GM12878 (cell line): ENCODE measurements at regions not wholly inside any gene's neighbourhood (a gene's known extent, or its start where the extent isn't known, plus 50 kb on each side); places are given as distances from the start of the nearest gene placed in this dataset.

Source experiments
- ATAC-seq: fragments of 200-7000 bp; cut with Tn5 transposase; 3 replicates; pipeline ENCODE4 v1.9.1; 2020; ENCODE audit warnings: mild to moderate bottlenecking, moderate library complexity
- BruUV-seq: library from RNA; stranded (reverse); fragments of 400-500 nt; replicated peaks from 2 replicates; lab custom pipeline; 2021; lab: Mats Ljungman, UMichigan
- CTCF ChIA-PET: fragments of 300-600 bp; sonication (Branson Sonifier 250); formaldehyde crosslinking; extraction: SDS; loops from one replicate; lab custom pipeline; 2021; ENCODE audit warnings: inconsistent platforms; lab: Yijun Ruan, JAX
- POLR2A ChIA-PET: fragments of 350-600 bp; formaldehyde crosslinking; extraction: SDS; loops from one replicate; lab custom pipeline; 2021; ENCODE audit warnings: inconsistent platforms; lab: Charles Lee
- RAD21 ChIA-PET: fragments of 300-600 bp; sonication (Branson Sonifier 250); formaldehyde crosslinking; loops from one replicate; lab custom pipeline; 2023; ENCODE audit warnings: antibody characterized with exemption; ENCODE audit not compliant: unreplicated experiment; lab: Charles Lee
- SMC1A ChIA-PET: fragments of 300-600 bp; sonication (Branson Sonifier 250); formaldehyde crosslinking; loops from one replicate; lab custom pipeline; 2023; ENCODE audit not compliant: unreplicated experiment, uncharacterized antibody; lab: Charles Lee
- DNase-seq: peaks from one replicate; pipeline ENCODE4 v3.0.0-alpha.2; 2011; ENCODE audit warnings: low read depth, low spot score
- FAIRE-seq: peaks from 3 replicates; lab custom pipeline; 2011; peaks lifted over from hg19 to GRCh38; lab: Jason Lieb, UNC
- H2AFZ ChIP-seq: 2 replicates; pipeline ENCODE4 v1.6.0; 2011; ENCODE audit warnings: low read depth, low read length, control low read depth; ENCODE audit not compliant: control insufficient read depth
- H3K27ac ChIP-seq: 2 replicates; pipeline ENCODE4 v1.5.1; 2011; ENCODE audit warnings: control low read depth; ENCODE audit not compliant: control insufficient read depth, insufficient read depth
- H3K27me3 ChIP-seq, 2 experiments: replicated peaks in 1 of 2; 2 replicates each; pipeline versions ENCODE4 v1.6.0 to v1.6.1; 2011; ENCODE audit warnings: low read length in 1 of 2; ENCODE audit not compliant: control insufficient read depth in 2 of 2, insufficient read depth in 2 of 2
- H3K36me3 ChIP-seq, 2 experiments: 2 replicates each; pipeline ENCODE4 v1.5.1; 2011; ENCODE audit warnings: low read length in 1 of 2; ENCODE audit not compliant: control insufficient read depth in 2 of 2, insufficient read depth in 2 of 2
- H3K4me1 ChIP-seq: 2 replicates; pipeline ENCODE4 v1.6.1; 2011; ENCODE audit warnings: mild to moderate bottlenecking, low read length, moderate library complexity, mixed read lengths; ENCODE audit not compliant: control insufficient read depth, insufficient read depth
- H3K4me2 ChIP-seq: 2 replicates; pipeline ENCODE4 v1.6.0; 2011; ENCODE audit warnings: control low read depth; ENCODE audit not compliant: control insufficient read depth, insufficient read depth
- H3K4me3 ChIP-seq: fragments of 200-600 bp; sonication (generic); 2 replicates; pipeline ENCODE4 v1.5.1; 2016
- H3K79me2 ChIP-seq: 2 replicates; pipeline ENCODE4 v1.6.0; 2011; ENCODE audit warnings: low read length; ENCODE audit not compliant: control insufficient read depth, insufficient read depth
- H3K9ac ChIP-seq: 2 replicates; pipeline ENCODE4 v1.8.0; 2011; ENCODE audit warnings: low read length, control low read depth, mixed read lengths; ENCODE audit not compliant: control insufficient read depth, insufficient read depth
- H3K9me3 ChIP-seq: replicated peaks from 3 replicates; pipeline ENCODE4 v1.5.1; 2011; ENCODE audit warnings: mild to moderate bottlenecking, low read length; ENCODE audit not compliant: control insufficient read depth, insufficient read depth
- H4K20me1 ChIP-seq: 2 replicates; pipeline ENCODE4 v1.6.0; 2011; ENCODE audit not compliant: control insufficient read depth, insufficient read depth
- CBX5 ChIP-seq: sonication (generic); IDR thresholded peaks from 2 replicates; pipeline ENCODE4 v1.6.1; 2016; ENCODE audit warnings: low read depth, moderate library complexity, mild to moderate bottlenecking, inconsistent platforms
- GATAD2B ChIP-seq: fragments of 450-650 bp; conservative IDR thresholded peaks from 2 replicates; pipeline ENCODE4 v1.6.1; 2017; ENCODE audit warnings: low read depth, mild to moderate bottlenecking, moderate library complexity
- NFYB ChIP-seq: IDR thresholded peaks from 2 replicates; pipeline ENCODE4 v1.6.1; 2011; ENCODE audit warnings: low read depth, mild to moderate bottlenecking, low read length, improper control_type of control experiment, moderate library complexity; ENCODE audit not compliant: insufficient read depth
- PAX5 ChIP-seq: IDR thresholded peaks from 2 replicates; pipeline ENCODE4 v1.6.1; 2011; ENCODE audit warnings: low read depth, low read length, borderline replicate concordance
- RAD51 ChIP-seq: fragments of 450-650 bp; IDR thresholded peaks from 2 replicates; pipeline ENCODE4 v1.6.1; 2016; ENCODE audit warnings: moderate library complexity, mild to moderate bottlenecking, inconsistent platforms
- RB1 ChIP-seq: fragments of 450-650 bp; formaldehyde crosslinking; IDR thresholded peaks from 2 replicates; pipeline ENCODE4 v1.6.1; 2017; ENCODE audit warnings: mild to moderate bottlenecking, borderline replicate concordance
- ZNF384 ChIP-seq: IDR thresholded peaks from 2 replicates; pipeline ENCODE4 v1.6.1; 2012; ENCODE audit warnings: low read depth, mild to moderate bottlenecking, low read length, improper control_type of control experiment, borderline replicate concordance
- WGBS: methylation state at CpG from one replicate; pipeline ENCODE4 v1.1.6; 2016; ENCODE audit warnings: low lambda C conversion rate; ENCODE audit not compliant: insufficient replicate concordance, insufficient coverage; ENCODE audit errors: missing lambda C conversion rate; 5-methylcytosine and 5-hydroxymethylcytosine counted together
- in situ Hi-C: fragments of 300-500 bp; cut with MboI; formaldehyde crosslinking; loops from 9 replicates; pipeline ENCODE4 v1.14.3; 2018; ENCODE audit warnings: mixed read lengths
- intact Hi-C: fragments of 100-400 bp; cut with micrococcal nuclease; formaldehyde crosslinking; loops from one replicate; pipeline ENCODE4 v1.14.2; 2022; ENCODE audit not compliant: unreplicated experiment
- TF ChIP-seq, protein P1 (sequence below): fragments of 450-650 bp; IDR thresholded peaks from 2 replicates; pipeline ENCODE4 v1.6.1; 2017; ENCODE audit warnings: mild to moderate bottlenecking, moderate library complexity
- TF ChIP-seq, protein P2 (sequence below): fragments of 450-650 bp; conservative IDR thresholded peaks from 2 replicates; pipeline ENCODE4 v1.6.1; 2017; ENCODE audit warnings: mild to moderate bottlenecking, moderate library complexity

DNA sequence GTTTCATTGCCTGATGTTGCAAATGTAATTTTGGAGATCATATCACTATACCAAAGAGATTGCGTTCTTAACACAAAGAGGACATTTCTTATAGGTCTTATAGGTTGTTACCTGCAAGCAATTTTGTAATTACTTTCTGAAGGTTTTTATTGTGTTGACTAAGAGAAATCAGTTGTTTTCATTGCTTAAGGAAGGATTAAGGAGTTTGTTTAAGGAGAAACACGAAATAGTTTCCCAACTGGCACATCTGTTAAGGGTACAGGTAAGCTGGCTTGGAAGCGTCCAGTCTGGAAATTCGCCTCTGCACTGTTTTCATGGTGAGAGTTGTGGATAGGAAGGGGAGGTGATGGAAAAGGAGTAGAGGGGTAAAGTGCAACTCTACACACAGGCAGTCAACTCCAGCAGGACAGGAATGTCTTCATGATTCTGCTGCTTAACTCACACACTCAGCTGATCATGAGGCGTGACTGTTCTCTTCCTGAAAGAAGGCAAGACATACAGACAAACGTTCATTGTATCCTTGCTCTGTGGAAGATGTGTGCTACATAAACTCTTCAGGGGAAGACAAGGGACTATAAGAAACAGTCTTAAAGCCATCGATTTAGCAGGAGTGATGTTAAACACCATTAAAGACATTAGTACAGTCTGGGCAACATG is 61.4 kb upstream of the ACSL3 start:
- no peak overlapping the region for H3K9ac ChIP-seq
- DNase-seq (no peak), FAIRE-seq (no peak)
- CTCF ChIA-PET = interaction anchor here (0.7 to 3.1 kb wide), 4 partner anchors 14 to 139 kb away, joined by 3 to 28 read pairs (median 20); no protein-coding TSS in a partner anchor
- WGBS = 54% methylated on average over 7 of the region's 7 CpGs
- no peaks in the 10 kb centered on the region for H3K4me1 ChIP-seq
- in situ Hi-C loops = no loop called here
- no peaks in the 10 kb centered on the region for H3K9me3 ChIP-seq
- H3K27ac ChIP-seq = no peak overlapping the region
- H4K20me1 ChIP-seq = no peaks in the 10 kb centered on the region
- RAD21 ChIA-PET = no interaction called here
- no peak overlapping the region for H3K4me2 ChIP-seq
- no peak overlapping the region for H2AFZ ChIP-seq
- H3K36me3 ChIP-seq = no peaks in the 10 kb centered on the region
- POLR2A ChIA-PET = no interaction called here
- TF ChIP-seq PAX5 (0 out of 2 replicates have a peak, but pooled peaks have one; percentile 11), CBX5 (no peak)
- TF ChIP-seq, all 136 proteins: peak for 1
- no TSS peak for BruUV-seq
- Histone ChIP-seq H3K27me3 (no peaks in the 10 kb centered on the region), H3K4me3 (no peak overlapping the region), H3K79me2 (no peaks in the 10 kb centered on the region)
- no peak for ATAC-seq
- SMC1A ChIA-PET = no interaction called here
- intact Hi-C loops = no loop called here

DNA sequence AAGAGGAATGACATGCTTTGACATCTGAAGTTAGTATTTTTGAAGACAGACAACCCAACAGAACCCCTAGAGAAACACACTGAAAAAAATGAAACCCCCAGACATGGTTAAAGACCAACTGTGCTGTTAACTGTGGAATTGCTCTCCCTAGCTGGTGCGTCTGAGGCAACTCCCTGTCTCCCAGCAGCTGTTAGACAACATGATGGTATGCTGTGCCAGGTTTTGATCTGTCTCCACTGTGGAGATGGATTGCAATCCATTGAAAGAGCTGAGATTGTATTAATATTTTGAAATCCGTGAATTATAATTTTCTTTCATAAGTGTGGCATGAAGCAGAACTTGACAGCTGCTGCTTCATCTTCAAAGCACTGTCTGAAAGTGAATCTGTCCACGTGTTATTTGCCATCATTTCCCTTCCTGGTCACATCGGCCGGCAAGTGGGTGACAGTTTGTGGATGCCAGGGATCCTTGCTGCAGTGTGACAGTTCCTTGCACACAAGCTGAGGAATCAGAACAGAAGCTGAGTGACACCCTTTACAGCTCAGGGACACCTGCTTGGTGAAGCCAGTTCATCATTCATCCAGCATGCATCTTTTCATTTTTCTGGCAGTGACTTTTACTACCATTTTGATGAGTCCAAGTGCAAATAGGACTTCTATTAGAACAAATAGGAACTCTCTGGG is 58.2 kb upstream of the ACSL3 start:
- Histone ChIP-seq H3K27me3 (no peaks in the 10 kb centered on the region), H3K36me3 (no peaks in the 10 kb centered on the region), H3K9ac (no peak overlapping the region), H3K4me3 (no peak overlapping the region), H2AFZ (no peak overlapping the region), H3K9me3 (no peaks in the 10 kb centered on the region), H4K20me1 (no peaks in the 10 kb centered on the region), H3K79me2 (no peaks in the 10 kb centered on the region), H3K27ac (no peak overlapping the region), H3K4me1 (no peaks in the 10 kb centered on the region), H3K4me2 (no peak overlapping the region)
- FAIRE-seq = no peak
- WGBS = 58% methylated on average over 5 of the region's 5 CpGs
- no TSS peak for BruUV-seq
- POLR2A ChIA-PET = interaction anchor here (0.6 kb wide), 1 partner anchor 33 kb away, joined by 3 read pairs; no protein-coding TSS in a partner anchor
- ATAC-seq = no peak
- CTCF ChIA-PET = interaction anchor here (0.8 to 1.5 kb wide), 2 partner anchors 12 to 136 kb away, joined by 3 to 4 read pairs; no protein-coding TSS in a partner anchor
- SMC1A ChIA-PET = no interaction called here
- RAD21 ChIA-PET = interaction anchor here (0.7 kb wide), 1 partner anchor 105 kb away, joined by 3 read pairs; no protein-coding TSS in a partner anchor
- in situ Hi-C loops = no loop called here
- no peak for DNase-seq
- intact Hi-C loops = no loop called here
- TF ChIP-seq NFYB (no peak), RB1 (no peak), ZNF384 (no peak), GATAD2B (no peak), RAD51 (no peak)
- TF ChIP-seq, protein P1, sequence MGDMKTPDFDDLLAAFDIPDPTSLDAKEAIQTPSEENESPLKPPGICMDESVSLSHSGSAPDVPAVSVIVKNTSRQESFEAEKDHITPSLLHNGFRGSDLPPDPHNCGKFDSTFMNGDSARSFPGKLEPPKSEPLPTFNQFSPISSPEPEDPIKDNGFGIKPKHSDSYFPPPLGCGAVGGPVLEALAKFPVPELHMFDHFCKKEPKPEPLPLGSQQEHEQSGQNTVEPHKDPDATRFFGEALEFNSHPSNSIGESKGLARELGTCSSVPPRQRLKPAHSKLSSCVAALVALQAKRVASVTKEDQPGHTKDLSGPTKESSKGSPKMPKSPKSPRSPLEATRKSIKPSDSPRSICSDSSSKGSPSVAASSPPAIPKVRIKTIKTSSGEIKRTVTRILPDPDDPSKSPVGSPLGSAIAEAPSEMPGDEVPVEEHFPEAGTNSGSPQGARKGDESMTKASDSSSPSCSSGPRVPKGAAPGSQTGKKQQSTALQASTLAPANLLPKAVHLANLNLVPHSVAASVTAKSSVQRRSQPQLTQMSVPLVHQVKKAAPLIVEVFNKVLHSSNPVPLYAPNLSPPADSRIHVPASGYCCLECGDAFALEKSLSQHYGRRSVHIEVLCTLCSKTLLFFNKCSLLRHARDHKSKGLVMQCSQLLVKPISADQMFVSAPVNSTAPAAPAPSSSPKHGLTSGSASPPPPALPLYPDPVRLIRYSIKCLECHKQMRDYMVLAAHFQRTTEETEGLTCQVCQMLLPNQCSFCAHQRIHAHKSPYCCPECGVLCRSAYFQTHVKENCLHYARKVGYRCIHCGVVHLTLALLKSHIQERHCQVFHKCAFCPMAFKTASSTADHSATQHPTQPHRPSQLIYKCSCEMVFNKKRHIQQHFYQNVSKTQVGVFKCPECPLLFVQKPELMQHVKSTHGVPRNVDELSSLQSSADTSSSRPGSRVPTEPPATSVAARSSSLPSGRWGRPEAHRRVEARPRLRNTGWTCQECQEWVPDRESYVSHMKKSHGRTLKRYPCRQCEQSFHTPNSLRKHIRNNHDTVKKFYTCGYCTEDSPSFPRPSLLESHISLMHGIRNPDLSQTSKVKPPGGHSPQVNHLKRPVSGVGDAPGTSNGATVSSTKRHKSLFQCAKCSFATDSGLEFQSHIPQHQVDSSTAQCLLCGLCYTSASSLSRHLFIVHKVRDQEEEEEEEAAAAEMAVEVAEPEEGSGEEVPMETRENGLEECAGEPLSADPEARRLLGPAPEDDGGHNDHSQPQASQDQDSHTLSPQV = no peak
- TF ChIP-seq, protein P2, sequence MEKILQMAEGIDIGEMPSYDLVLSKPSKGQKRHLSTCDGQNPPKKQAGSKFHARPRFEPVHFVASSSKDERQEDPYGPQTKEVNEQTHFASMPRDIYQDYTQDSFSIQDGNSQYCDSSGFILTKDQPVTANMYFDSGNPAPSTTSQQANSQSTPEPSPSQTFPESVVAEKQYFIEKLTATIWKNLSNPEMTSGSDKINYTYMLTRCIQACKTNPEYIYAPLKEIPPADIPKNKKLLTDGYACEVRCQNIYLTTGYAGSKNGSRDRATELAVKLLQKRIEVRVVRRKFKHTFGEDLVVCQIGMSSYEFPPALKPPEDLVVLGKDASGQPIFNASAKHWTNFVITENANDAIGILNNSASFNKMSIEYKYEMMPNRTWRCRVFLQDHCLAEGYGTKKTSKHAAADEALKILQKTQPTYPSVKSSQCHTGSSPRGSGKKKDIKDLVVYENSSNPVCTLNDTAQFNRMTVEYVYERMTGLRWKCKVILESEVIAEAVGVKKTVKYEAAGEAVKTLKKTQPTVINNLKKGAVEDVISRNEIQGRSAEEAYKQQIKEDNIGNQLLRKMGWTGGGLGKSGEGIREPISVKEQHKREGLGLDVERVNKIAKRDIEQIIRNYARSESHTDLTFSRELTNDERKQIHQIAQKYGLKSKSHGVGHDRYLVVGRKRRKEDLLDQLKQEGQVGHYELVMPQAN = no peak
